ENCODE measurements at regions not wholly inside any gene's neighbourhood (a gene's known extent, or its start where the extent isn't known, plus 50 kb on each side); places are given as distances from the start of the nearest gene placed in this dataset.

GRCh38 chr7:25557379-25557917, 329.2 kb upstream of the NPVF start:
- no peak for DNase-seq (ENCODE audit: low spot score)

GRCh38 chr7:25557930-25558329, 329.6 kb upstream of the NPVF start:
- no peak for ATAC-seq (ENCODE audit: low FRiP score)
- DNase-seq (ENCODE audit: low spot score), result no peak
- no peak for TF ChIP-seq CTCF (IDR thresholded peaks at IDR 0.05)

More at GRCh38 chr7:25557379-25557917, 329.2 kb upstream of the NPVF start:
- ATAC-seq (ENCODE audit: low FRiP score), result no peak
- no peak for TF ChIP-seq CTCF (IDR thresholded peaks at IDR 0.05)

- no peak for DNase-seq (ENCODE audit: low spot score)
- TF ChIP-seq CTCF (IDR thresholded peaks at IDR 0.05), result no peak
- no peak for ATAC-seq (ENCODE audit: low FRiP score)
Observed at GRCh38 chr7:25558605-25559004, 330.3 kb upstream of the NPVF start.

- TF ChIP-seq CTCF (IDR thresholded peaks at IDR 0.05), result no peak
- no peak for ATAC-seq (ENCODE audit: low FRiP score)
- DNase-seq (ENCODE audit: low spot score), result no peak
Observed at GRCh38 chr7:25559581-25560367, 331.5 kb upstream of the NPVF start.

GRCh38 chr7:25562673-25563182, 334.4 kb upstream of the NPVF start:
- ATAC-seq (ENCODE audit: low FRiP score), result no peak

GRCh38 chr7:25565002-25565401, 336.7 kb upstream of the NPVF start:
- ATAC-seq (ENCODE audit: low FRiP score), result no peak
- TF ChIP-seq CTCF (IDR thresholded peaks at IDR 0.05), result no peak
- DNase-seq (ENCODE audit: low spot score), result no peak

More at GRCh38 chr7:25562673-25563182, 334.4 kb upstream of the NPVF start:
- no peak for TF ChIP-seq CTCF (IDR thresholded peaks at IDR 0.05)
- no peak for DNase-seq (ENCODE audit: low spot score)

GRCh38 chr7:25565949-25566348, 337.7 kb upstream of the NPVF start:
- peak in 2 of 3 donors; percentile 91 to 99 for TF ChIP-seq CTCF (IDR thresholded peaks at IDR 0.05)
- DNase-seq (ENCODE audit: low spot score) (peak; percentile 43), ATAC-seq (ENCODE audit: low FRiP score) (no peak)
